HG03520 (cell line): ENCODE measurements at regions not wholly inside any gene's neighbourhood (a gene's known extent, or its start where the extent isn't known, plus 50 kb on each side); places are given as distances from the start of the nearest gene placed in this dataset.
"Not testable (repeated sequence)": the region's sequence is repeated elsewhere in the genome, so short reads cannot be mapped to it uniquely, and the experiment has no call there.

Experiments used
- ATAC-seq: cut with Tn5 transposase; IDR thresholded peaks from one replicate; pipeline ENCODE4 v1.9.1; 2021; ENCODE audit warnings: mild to moderate bottlenecking, moderate library complexity; ENCODE audit not compliant: unreplicated experiment

- ATAC-seq: no peak
Observed at GRCh38 chr6:22153384-22154158, 143.3 kb downstream of the PRL start.

DNA sequence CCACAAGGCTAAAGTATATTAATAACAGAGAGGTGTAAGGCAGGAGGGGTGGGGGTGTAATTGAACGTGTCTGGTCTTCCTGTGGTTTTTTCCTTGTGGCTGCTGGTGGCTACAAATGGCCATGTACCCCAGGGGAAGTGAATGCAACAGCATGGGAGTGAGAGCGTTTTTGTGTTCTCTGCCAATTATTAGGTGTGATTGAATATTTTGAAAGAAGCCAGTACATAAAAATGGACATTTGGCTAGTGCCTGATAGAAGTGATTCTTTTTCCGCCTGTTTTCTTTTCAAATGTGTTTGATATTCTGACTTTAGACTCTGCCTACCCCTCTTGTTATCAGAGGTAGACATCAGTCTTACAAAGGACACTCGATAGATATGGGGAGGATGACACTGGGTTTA is 141.3 kb downstream of the PRL start:
- ATAC-seq: no peak

GRCh38 chr6:22157233-22157632 is 139.6 kb downstream of the PRL start:
- no peak for ATAC-seq

- ATAC-seq: no peak
Observed at GRCh38 chr6:22164236-22164635, 132.6 kb downstream of the PRL start.

GRCh38 chr6:22171006-22171405 is 125.8 kb downstream of the PRL start:
- ATAC-seq: not testable (repeated sequence)

- not testable (repeated sequence) for ATAC-seq
Observed at GRCh38 chr6:22171885-22172284, 125.0 kb downstream of the PRL start.

DNA sequence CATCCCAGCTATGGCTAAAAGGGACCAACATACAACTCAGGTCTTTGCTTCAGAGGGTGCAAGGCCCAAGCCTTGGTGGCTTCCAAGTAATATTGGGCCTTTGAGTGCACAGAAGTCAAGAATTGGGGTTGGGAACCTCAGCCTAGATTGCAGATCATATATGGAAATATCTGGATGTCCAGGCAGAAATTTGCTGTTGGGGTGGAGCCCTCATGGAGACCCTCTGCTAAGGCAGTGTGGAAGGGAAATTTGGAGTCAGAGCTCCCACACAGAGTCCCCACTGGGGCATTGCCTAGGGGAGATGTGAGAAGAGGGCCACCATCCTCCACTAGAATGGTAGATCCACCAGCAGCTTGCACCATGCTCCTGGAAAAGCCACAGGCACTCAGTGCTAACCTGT is 123.5 kb downstream of the PRL start:
- ATAC-seq: no peak

DNA sequence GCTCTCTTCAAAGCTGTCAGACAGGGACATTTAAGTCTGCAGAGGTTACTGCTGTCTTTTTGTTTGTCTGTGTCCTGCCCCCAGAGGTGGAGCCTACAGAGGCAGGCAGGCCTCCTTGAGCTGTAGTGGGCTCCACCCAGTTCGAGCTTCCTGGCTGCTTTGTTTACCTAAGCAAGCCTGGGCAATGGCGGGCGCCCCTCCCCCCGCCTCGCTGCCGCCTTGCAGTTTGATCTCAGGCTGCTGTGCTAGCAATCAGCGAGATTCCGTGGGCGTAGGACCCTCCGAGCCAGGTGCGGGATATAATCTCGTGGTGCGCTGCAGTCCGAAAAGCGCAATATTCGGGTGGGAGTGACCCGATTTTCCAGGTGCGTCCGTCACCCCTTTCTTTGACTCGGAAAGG is 116.6 kb downstream of the PRL start:
- ATAC-seq: not testable (repeated sequence)

DNA sequence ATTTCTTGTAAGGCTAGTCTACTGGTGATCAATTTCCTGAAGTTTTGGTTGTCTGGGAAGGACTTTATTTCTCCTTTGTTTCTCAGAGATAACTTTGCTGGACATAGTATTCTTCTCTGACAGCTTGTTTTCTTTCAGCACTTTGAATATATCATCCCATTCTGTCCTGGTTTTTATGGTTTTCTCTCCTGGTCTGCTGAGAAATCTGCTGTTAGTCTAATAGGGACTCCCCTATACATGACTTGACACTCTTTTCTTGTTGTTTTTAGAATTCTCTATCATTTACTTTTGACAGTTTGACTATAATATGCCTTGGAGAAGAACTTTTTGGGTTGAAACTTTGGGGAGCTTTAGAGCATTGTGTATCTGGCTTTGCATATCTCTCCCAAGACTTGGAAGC is 112.5 kb downstream of the PRL start:
- no peak for ATAC-seq

- ATAC-seq: no peak
Observed at GRCh38 chr6:22189946-22190345, 106.9 kb downstream of the PRL start.

DNA sequence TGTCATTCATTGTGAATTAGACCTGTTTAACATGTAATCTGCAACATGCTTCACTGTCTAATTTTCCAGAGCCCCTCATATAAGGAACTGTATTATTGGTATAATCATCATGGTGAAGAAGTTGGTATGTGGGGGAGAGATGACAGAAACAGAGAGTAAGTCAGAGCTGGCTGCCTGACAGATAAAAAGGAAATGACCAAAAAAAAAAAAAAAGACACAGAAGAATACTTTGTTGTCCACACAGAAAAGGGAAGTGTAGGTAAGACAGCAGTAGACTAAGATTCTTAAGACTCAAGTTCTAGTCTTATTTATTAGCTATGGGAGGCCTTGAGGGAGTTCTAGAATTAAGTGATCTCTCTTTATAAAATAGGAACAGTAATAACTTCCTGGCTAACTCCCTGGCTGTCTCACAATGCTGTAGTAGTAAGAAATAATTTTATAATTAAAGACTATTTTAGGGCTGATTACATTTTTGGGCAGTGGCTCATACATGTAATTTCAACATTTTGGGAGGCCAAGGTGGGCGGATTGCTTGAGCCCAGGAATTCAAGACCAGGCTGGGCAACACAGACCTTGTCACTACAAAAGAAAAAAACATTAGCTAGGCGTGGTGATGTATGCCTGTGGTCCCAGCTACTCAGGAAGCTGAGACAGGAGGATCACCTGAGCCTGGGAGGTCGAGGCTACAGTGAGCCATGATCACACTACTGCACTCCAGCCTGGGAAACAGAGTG is 102.5 kb downstream of the PRL start:
- ATAC-seq: no peak

DNA sequence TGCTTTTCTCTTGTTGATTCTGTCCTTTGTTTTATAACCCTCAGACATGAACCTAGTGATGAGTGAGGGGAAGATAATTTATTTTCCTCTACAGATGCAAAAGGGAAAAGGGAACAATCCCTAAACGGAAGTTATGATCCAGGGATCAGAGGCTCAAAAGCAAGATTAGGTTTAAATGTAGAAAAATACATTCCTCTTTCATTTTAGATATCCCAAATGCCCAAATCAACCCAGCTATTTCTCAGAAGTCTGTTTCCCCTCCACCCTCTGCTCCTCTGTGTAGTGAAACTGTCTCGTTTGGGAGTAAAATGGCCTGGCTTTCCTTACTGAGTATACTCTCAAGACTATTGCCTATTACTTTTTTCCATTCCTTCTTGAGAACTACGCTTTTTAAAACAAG is 97.1 kb downstream of the PRL start:
- ATAC-seq: no peak

GRCh38 chr6:22204153-22204552 is 92.7 kb downstream of the PRL start:
- no peak for ATAC-seq

- ATAC-seq: no peak
Observed at GRCh38 chr6:22205266-22205665, 91.6 kb downstream of the PRL start.

DNA sequence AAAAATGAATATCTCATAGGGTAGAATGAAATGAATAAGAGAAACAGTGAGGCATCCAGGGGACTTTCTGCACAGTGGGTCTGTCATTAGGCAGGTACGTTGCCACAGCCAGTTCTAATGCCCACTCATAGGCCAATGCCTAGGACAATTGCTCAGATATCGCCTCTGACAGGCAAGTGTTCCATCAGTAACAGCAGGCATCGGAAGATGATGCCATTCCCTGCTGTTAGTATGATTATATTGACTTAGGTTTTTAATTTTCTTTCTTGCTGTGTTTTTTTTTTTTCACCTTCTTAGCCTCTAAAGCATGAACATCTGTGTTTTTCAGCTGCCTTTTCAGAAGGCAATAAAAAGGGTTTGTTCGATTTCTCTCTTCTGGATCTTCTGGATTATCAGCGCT is 90.7 kb downstream of the PRL start:
- no peak for ATAC-seq

DNA sequence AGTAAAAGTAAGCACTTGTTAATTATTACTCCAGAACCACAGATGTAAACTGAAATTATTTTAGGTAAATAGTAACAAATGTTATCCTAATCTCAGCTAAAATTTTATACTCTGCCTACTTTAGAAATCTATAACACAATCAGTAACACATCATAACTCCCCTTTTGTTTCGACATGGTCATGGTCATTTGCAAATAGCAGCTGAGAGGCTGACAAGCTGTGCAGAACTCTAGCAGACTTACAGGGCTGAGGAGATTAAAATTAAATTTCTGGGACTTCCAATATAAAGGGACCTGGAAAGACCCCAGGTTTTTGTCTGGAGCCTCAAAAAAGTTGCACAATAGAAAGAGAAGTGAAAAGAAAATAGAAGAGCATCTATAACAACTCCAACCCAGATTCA is 88.8 kb downstream of the PRL start:
- no peak for ATAC-seq

DNA sequence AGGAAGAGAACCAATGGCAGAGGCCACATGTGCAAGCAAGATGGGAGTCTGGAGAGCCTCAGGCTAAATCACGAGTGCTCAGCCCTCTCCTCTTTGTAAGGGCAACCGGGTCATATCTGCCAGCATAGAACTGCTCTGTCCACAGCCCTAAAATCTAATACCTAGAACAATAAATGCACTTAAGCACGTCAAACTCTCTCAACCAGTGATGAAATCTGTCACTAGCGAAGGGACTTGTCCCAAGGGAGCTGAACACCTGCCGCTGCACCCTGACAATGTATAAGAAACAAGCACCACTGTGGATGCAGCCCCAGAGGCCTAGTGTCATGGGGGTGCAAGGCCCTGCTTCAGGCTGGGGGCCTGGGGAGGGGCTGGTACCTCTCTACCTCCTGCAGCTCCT is 82.5 kb downstream of the PRL start:
- ATAC-seq: no peak

DNA sequence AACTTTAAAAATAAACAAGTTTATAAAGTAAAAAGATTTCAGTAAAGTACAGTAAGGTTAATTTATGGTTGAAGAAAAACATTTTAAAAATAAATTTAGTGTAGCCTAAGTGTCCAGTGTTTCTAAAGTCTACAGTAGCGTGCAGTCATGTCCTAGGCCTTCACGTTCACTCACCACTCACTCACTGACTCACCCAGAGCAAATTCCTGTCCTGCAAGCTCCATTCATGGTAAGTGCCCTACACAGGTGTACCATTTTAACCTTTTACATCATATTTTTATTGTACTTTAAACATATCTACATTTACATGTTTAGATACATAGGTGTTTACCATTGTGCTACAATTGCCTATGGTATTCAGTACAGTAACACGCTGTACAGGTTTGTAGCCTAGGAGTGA is 81.4 kb downstream of the PRL start:
- not testable (repeated sequence) for ATAC-seq

- no peak for ATAC-seq
Observed at GRCh38 chr6:22218410-22218809, 78.4 kb downstream of the PRL start.

DNA sequence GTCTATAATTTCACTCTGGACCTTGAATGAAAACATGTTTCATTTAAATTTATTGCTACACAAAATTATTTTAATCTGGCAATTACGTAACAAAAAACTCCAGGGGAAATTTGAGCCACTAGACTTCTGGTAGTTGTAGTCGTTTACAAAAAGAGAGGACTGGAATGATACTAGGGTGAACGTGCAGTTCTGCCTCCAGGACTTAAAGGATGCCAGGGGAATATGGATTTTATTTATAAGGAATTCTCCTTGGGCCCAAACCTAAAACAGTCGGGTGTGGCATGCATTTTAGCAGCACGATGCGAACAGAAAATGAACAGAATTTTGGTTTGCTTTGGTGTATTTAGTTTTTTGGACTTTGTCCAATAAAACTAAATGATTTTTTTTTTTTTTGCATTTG is 76.9 kb downstream of the PRL start:
- ATAC-seq: no peak

- no peak for ATAC-seq
Observed at GRCh38 chr6:22221211-22221610, 75.6 kb downstream of the PRL start.

DNA sequence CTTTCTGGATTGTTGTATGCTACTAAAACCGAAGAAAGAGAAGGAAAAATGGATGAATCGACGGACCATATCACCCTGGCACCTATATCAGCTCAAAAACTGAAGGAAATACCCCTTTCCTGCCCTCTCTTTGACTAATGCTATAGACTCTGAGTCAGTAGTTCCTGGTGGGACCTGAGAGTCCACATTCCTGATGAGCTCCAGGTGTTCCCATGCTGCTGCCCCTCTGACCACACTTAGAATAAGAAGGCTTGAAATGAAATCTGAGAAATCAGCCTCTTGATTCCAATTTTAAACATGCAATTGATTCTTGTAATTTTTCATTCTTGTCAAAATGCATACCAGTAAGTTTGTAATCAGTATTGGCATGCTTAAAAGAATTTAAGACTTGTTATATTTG is 75.2 kb downstream of the PRL start:
- ATAC-seq: no peak

DNA sequence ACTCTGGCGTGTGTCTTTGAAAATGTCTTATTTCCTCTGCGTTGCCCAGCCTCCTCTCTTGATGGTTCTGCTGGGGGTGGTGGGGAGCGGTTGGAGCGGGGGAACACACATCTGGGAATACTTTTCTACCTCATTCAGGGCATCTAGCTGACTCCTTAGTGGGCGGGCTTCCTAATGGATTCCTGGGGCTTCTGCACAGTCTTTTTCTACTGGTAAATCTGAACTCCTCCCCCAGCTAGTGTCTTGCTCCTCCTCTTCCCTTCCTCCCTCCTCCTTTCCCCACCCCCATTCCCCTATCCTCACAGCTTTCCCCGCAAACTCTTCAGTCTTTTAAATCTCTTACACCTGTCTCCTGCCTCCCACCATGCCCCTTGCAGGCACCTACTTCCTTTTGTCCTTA is 74.4 kb downstream of the PRL start:
- ATAC-seq: no peak
